ENCODE measurements at regions not wholly inside any gene's neighbourhood (a gene's known extent, or its start where the extent isn't known, plus 50 kb on each side); places are given as distances from the start of the nearest gene placed in this dataset.

GRCh38 chr2:139020287-139020686 lies 240.1 kb upstream of the NXPH2 start:
- TF ChIP-seq ZFX (IDR thresholded peaks at IDR 0.05), result no peak
- no peak for TF ChIP-seq CTCF (conservative IDR thresholded peaks at IDR 0.05)
- H3K27ac ChIP-seq, result no peak overlapping the region

GRCh38 chr2:139018252-139018651 lies 238.1 kb upstream of the NXPH2 start:
- no peak overlapping the region for H3K27ac ChIP-seq
- TF ChIP-seq ZFX (IDR thresholded peaks at IDR 0.05), result no peak
- no peak for TF ChIP-seq CTCF (conservative IDR thresholded peaks at IDR 0.05)

- no peak overlapping the region for H3K27ac ChIP-seq
- TF ChIP-seq CTCF (conservative IDR thresholded peaks at IDR 0.05) (no peak), ZFX (IDR thresholded peaks at IDR 0.05) (no peak)
Observed at GRCh38 chr2:139007130-139007529, 226.9 kb upstream of the NXPH2 start.

GRCh38 chr2:139000131-139000785 lies 220.1 kb upstream of the NXPH2 start:
- H3K27ac ChIP-seq, result no peak overlapping the region
- TF ChIP-seq ZFX (IDR thresholded peaks at IDR 0.05) (no peak), CTCF (conservative IDR thresholded peaks at IDR 0.05) (no peak)

- TF ChIP-seq CTCF (conservative IDR thresholded peaks at IDR 0.05) (no peak), ZFX (IDR thresholded peaks at IDR 0.05) (no peak)
- no peak overlapping the region for H3K27ac ChIP-seq
Observed at GRCh38 chr2:138997856-138998517, 217.8 kb upstream of the NXPH2 start.

- no peak overlapping the region for H3K27ac ChIP-seq
- no peak for TF ChIP-seq ZFX (IDR thresholded peaks at IDR 0.05)
- no peak for TF ChIP-seq CTCF (conservative IDR thresholded peaks at IDR 0.05)
Observed at GRCh38 chr2:138997346-138997745, 217.2 kb upstream of the NXPH2 start.

GRCh38 chr2:138994502-138994901 lies 214.3 kb upstream of the NXPH2 start:
- H3K27ac ChIP-seq, result no peak overlapping the region
- TF ChIP-seq CTCF (conservative IDR thresholded peaks at IDR 0.05), result no peak
- no peak for TF ChIP-seq ZFX (IDR thresholded peaks at IDR 0.05)
